ENCODE measurements at regions not wholly inside any gene's neighbourhood (a gene's known extent, or its start where the extent isn't known, plus 50 kb on each side); places are given as distances from the start of the nearest gene placed in this dataset.
A peak's percentile ranks its signal among the peaks of the same experiment; 100 is the strongest.
"Not testable (repeated sequence)": the region's sequence is repeated elsewhere in the genome, so short reads cannot be mapped to it uniquely, and the experiment has no call there.

GRCh38 chr2:7653617-7654016 is 736.4 kb downstream of the RNF144A start:
- no peak overlapping the region for H3K4me3 Mint-ChIP-seq
- H3K4me1 Mint-ChIP-seq (ENCODE audit: low read depth): peaks cover 17% of the 10 kb centered on the region
- no peaks in the 10 kb centered on the region for H3K27me3 Mint-ChIP-seq (ENCODE audit: low read depth)
- H3K36me3 Mint-ChIP-seq (ENCODE audit: low read depth): peaks cover 34% of the 10 kb centered on the region
- H3K27ac Mint-ChIP-seq: no peak overlapping the region
- H3K9me3 Mint-ChIP-seq: peaks cover 64% of the 10 kb centered on the region

DNA sequence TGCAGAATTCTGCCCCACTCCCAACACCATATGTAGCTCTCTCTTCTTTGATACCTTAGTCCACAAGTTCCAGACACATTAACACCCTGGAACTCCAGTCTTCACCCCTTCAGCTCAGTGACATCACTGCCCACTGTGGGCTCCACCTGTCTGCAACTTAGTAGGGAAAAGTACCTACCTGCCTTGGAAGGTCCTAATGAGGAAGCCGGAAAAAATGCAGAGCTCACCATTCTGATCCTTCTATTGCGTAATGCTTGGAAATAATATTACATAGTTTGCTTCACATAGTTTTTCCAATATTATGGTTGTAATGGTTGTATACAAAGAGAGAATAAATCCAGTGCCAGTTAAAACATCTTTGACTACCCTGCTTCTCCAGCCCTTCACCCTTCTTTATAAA is 738.4 kb downstream of the RNF144A start:
- no peak overlapping the region for H3K27ac Mint-ChIP-seq
- peaks cover 12% of the 10 kb centered on the region for H3K4me1 Mint-ChIP-seq (ENCODE audit: low read depth)
- no peak overlapping the region for H3K4me3 Mint-ChIP-seq
- H3K36me3 Mint-ChIP-seq (ENCODE audit: low read depth): peaks cover 40% of the 10 kb centered on the region
- H3K27me3 Mint-ChIP-seq (ENCODE audit: low read depth): no peaks in the 10 kb centered on the region
- H3K9me3 Mint-ChIP-seq: peaks cover 68% of the 10 kb centered on the region

- peaks cover 41% of the 10 kb centered on the region for H3K36me3 Mint-ChIP-seq (ENCODE audit: low read depth)
- not testable (repeated sequence) for H3K27me3 Mint-ChIP-seq (ENCODE audit: low read depth); H3K4me3 Mint-ChIP-seq; H3K27ac Mint-ChIP-seq
- peaks cover 14% of the 10 kb centered on the region for H3K4me1 Mint-ChIP-seq (ENCODE audit: low read depth)
- H3K9me3 Mint-ChIP-seq: peaks cover 61% of the 10 kb centered on the region
Observed at GRCh38 chr2:7657526-7657925, 740.3 kb downstream of the RNF144A start.

DNA sequence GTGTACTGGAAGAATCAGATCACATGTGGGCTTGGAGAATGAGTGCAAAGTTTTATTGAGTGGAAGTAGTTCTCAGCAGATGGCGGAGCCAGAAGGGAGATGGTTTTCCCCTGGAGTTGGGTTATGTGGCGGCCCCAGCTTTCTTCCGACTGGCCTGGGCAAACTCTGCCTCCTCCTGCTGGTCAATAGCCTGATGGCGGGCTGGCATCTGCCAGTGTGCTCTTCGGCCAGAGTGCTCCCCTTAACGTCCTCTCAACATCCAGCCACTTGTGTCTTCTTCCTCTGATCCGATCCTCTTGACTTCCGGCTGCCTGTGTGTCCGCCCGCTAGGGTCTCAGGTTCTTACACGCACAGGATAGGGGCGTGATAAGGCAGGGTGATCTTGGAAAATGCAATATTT is 741.3 kb downstream of the RNF144A start:
- H3K27ac Mint-ChIP-seq: no peak overlapping the region

GRCh38 chr2:7660816-7661215 is 743.6 kb downstream of the RNF144A start:
- H3K27me3 Mint-ChIP-seq (ENCODE audit: low read depth): no peaks in the 10 kb centered on the region
- H3K4me3 Mint-ChIP-seq: no peak overlapping the region
- H3K4me1 Mint-ChIP-seq (ENCODE audit: low read depth): peaks cover 22% of the 10 kb centered on the region
- H3K27ac Mint-ChIP-seq: no peak overlapping the region
- H3K9me3 Mint-ChIP-seq: peaks cover 46% of the 10 kb centered on the region
- H3K36me3 Mint-ChIP-seq (ENCODE audit: low read depth): peaks cover 38% of the 10 kb centered on the region

More for the DNA sequence above, 741.3 kb downstream of the RNF144A start:
- no peaks in the 10 kb centered on the region for H3K27me3 Mint-ChIP-seq (ENCODE audit: low read depth)
- peaks cover 14% of the 10 kb centered on the region for H3K4me1 Mint-ChIP-seq (ENCODE audit: low read depth)
- H3K9me3 Mint-ChIP-seq: peaks cover 54% of the 10 kb centered on the region
- H3K4me3 Mint-ChIP-seq: no peak overlapping the region
- H3K36me3 Mint-ChIP-seq (ENCODE audit: low read depth): peaks cover 40% of the 10 kb centered on the region

- peaks cover 29% of the 10 kb centered on the region for H3K4me1 Mint-ChIP-seq (ENCODE audit: low read depth)
- peaks cover 49% of the 10 kb centered on the region for H3K9me3 Mint-ChIP-seq
- no peak overlapping the region for H3K27ac Mint-ChIP-seq
- no peak overlapping the region for H3K4me3 Mint-ChIP-seq
- H3K36me3 Mint-ChIP-seq (ENCODE audit: low read depth): peaks cover 44% of the 10 kb centered on the region
- no peaks in the 10 kb centered on the region for H3K27me3 Mint-ChIP-seq (ENCODE audit: low read depth)
Observed at GRCh38 chr2:7661502-7661901, 744.3 kb downstream of the RNF144A start.

DNA sequence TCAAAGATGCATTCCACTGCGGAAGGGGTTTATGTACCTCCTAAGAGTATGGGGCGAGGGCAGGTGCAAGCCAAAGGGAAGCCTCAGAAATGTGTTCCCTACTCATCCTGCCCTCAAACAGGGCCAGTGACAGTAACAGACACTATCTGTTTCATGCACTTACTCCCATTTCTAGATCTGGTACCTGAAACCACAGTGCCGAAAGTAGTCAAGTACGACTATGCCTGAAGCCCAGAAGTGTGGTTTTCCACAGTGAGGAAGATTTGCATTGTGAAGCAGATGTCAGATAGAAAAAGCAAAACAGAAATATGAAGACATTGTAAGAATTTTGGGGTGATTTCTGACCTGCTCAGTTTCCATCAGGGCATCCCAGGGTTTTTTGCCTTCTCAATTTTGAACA is 748.7 kb downstream of the RNF144A start:
- no peaks in the 10 kb centered on the region for H3K27me3 Mint-ChIP-seq (ENCODE audit: low read depth)
- peaks cover 29% of the 10 kb centered on the region for H3K36me3 Mint-ChIP-seq (ENCODE audit: low read depth)
- H3K9me3 Mint-ChIP-seq: peaks cover 29% of the 10 kb centered on the region
- H3K4me1 Mint-ChIP-seq (ENCODE audit: low read depth): peaks cover 39% of the 10 kb centered on the region
- no peak overlapping the region for H3K4me3 Mint-ChIP-seq
- peak overlapping the region; percentile 52 for H3K27ac Mint-ChIP-seq

GRCh38 chr2:7666596-7667259 is 749.5 kb downstream of the RNF144A start:
- H3K27ac Mint-ChIP-seq: no peak overlapping the region
- peaks cover 27% of the 10 kb centered on the region for H3K36me3 Mint-ChIP-seq (ENCODE audit: low read depth)
- peaks cover 43% of the 10 kb centered on the region for H3K4me1 Mint-ChIP-seq (ENCODE audit: low read depth)
- H3K27me3 Mint-ChIP-seq (ENCODE audit: low read depth): no peaks in the 10 kb centered on the region
- no peak overlapping the region for H3K4me3 Mint-ChIP-seq
- H3K9me3 Mint-ChIP-seq: peaks cover 26% of the 10 kb centered on the region

DNA sequence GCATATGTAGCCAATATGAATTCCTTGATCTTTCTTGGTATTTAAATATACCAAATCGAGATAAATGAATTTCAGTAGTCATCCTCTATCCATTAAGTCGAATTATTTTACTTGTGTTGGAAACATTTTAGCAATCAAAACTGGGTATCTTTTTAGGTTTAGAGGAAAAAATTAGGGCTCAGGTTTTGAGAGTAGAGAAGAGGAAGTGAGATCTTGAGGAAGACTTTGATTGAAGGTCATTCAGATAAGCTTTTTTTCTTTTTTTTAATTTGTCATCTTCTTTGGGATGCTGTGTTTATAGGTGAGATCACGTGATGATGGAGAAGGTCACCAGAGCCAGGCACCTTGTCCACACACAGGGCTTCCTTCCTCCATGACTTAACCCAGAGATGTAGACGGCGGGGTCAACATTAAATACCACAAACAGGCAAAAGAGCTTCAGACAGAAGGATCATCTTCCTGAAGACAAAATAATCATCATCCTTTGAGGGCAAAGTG is 750.1 kb downstream of the RNF144A start:
- Mint-ChIP-seq H3K27me3 (ENCODE audit: low read depth) (no peaks in the 10 kb centered on the region), H3K27ac (no peak overlapping the region), H3K4me1 (ENCODE audit: low read depth) (peaks cover 47% of the 10 kb centered on the region), H3K9me3 (peaks cover 26% of the 10 kb centered on the region), H3K36me3 (ENCODE audit: low read depth) (peaks cover 26% of the 10 kb centered on the region), H3K4me3 (no peak overlapping the region)

- Mint-ChIP-seq H3K27ac (peak overlapping the region; percentile 79), H3K4me1 (ENCODE audit: low read depth) (peaks cover 49% of the 10 kb centered on the region), H3K4me3 (no peak overlapping the region), H3K36me3 (ENCODE audit: low read depth) (peaks cover 26% of the 10 kb centered on the region), H3K9me3 (peaks cover 20% of the 10 kb centered on the region), H3K27me3 (ENCODE audit: low read depth) (no peaks in the 10 kb centered on the region)
Observed at GRCh38 chr2:7670905-7671641, 753.9 kb downstream of the RNF144A start.

- peak overlapping the region; percentile 92 for H3K27ac Mint-ChIP-seq
Observed at GRCh38 chr2:7672027-7672684, 754.9 kb downstream of the RNF144A start.

GRCh38 chr2:7672685-7673071 is 755.5 kb downstream of the RNF144A start:
- Mint-ChIP-seq H3K9me3 (peaks cover 10% of the 10 kb centered on the region), H3K27ac (peak overlapping the region; percentile 92), H3K27me3 (ENCODE audit: low read depth) (no peaks in the 10 kb centered on the region), H3K4me3 (peak overlapping the region; percentile 75), H3K4me1 (ENCODE audit: low read depth) (peaks cover 44% of the 10 kb centered on the region), H3K36me3 (ENCODE audit: low read depth) (peaks cover 23% of the 10 kb centered on the region)

More at GRCh38 chr2:7672027-7672684, 754.9 kb downstream of the RNF144A start:
- peak overlapping the region; percentile 75 for H3K4me3 Mint-ChIP-seq
- H3K9me3 Mint-ChIP-seq: peaks cover 16% of the 10 kb centered on the region
- no peaks in the 10 kb centered on the region for H3K27me3 Mint-ChIP-seq (ENCODE audit: low read depth)
- peaks cover 24% of the 10 kb centered on the region for H3K36me3 Mint-ChIP-seq (ENCODE audit: low read depth)
- H3K4me1 Mint-ChIP-seq (ENCODE audit: low read depth): peaks cover 47% of the 10 kb centered on the region

- Mint-ChIP-seq H3K4me1 (ENCODE audit: low read depth) (peaks cover 44% of the 10 kb centered on the region), H3K4me3 (peak overlapping the region; percentile 75)
Observed at GRCh38 chr2:7673101-7673500, 755.9 kb downstream of the RNF144A start.

GRCh38 chr2:7673853-7674252 is 756.6 kb downstream of the RNF144A start:
- peaks cover 26% of the 10 kb centered on the region for H3K36me3 Mint-ChIP-seq (ENCODE audit: low read depth)
- peak overlapping the region; percentile 17 for H3K27ac Mint-ChIP-seq
- no peaks in the 10 kb centered on the region for H3K27me3 Mint-ChIP-seq (ENCODE audit: low read depth)
- peaks cover 10% of the 10 kb centered on the region for H3K9me3 Mint-ChIP-seq
- H3K4me3 Mint-ChIP-seq: no peak overlapping the region
- H3K4me1 Mint-ChIP-seq (ENCODE audit: low read depth): peaks cover 50% of the 10 kb centered on the region

More at GRCh38 chr2:7673101-7673500, 755.9 kb downstream of the RNF144A start:
- Mint-ChIP-seq H3K27me3 (ENCODE audit: low read depth) (no peaks in the 10 kb centered on the region), H3K9me3 (peaks cover 10% of the 10 kb centered on the region), H3K36me3 (ENCODE audit: low read depth) (peaks cover 23% of the 10 kb centered on the region), H3K27ac (peak overlapping the region; percentile 92)
